Left colon (tissue), 2 donors: ENCODE measurements at regions not wholly inside any gene's neighbourhood (a gene's known extent, or its start where the extent isn't known, plus 50 kb on each side); places are given as distances from the start of the nearest gene placed in this dataset.
"Not testable (repeated sequence)": the region's sequence is repeated elsewhere in the genome, so short reads cannot be mapped to it uniquely, and the experiment has no call there.

Source experiments
- ATAC-seq: fragments of 200-7000 bp; cut with Tn5 transposase; one replicate; pipeline ENCODE4 v1.9.1; 2020; ENCODE audit warnings: mild to moderate bottlenecking, moderate library complexity
- DNase-seq, 2 donors: peaks; one replicate each; pipeline ENCODE4 v3.0.0-alpha.2; 2020
- intact Hi-C, 2 donors: fragments of 100-400 bp; cut with DNase I in 1 of 2; cut with micrococcal nuclease in 1 of 2; formaldehyde crosslinking; loops; one replicate each; pipeline versions ENCODE4 v1.11.2 to v1.14.0; 2022; cut with DNase I, micrococcal nuclease
- donor health status: DM: no; HTN: no; CAD: no.
- donor health status: DM: yes; HTN: yes; CAD: no.

- ATAC-seq (no peak), DNase-seq (no peak)
- intact Hi-C loops: no loop called here
Observed at GRCh38 chr4:124869961-124870495, 157.5 kb upstream of the ANKRD50 start.

GRCh38 chr4:124868495-124868894 lies 156.0 kb upstream of the ANKRD50 start:
- intact Hi-C loops: no loop called here
- DNase-seq: no peak
- no peak for ATAC-seq

DNA sequence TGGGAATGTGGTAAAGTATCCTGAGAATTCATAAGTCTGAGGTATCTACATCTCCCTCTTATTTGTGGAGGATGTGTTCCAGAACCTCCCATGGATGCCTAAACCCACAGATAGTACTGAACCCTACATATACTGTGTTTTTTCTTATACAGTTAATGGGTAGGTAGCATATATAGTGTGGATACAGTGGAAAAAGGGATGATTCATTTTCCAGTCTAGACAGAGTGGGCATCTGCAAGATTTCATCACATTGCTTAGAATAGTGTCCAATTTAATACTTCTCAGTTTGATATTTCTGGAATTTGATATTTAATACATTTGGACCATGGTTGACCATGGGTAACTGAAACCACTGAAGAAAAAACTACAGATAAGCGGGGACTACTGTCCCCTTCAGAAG lies 155.0 kb upstream of the ANKRD50 start:
- intact Hi-C loops: no loop called here
- ATAC-seq: no peak
- no peak for DNase-seq

- ATAC-seq (no peak), DNase-seq (no peak)
- intact Hi-C loops: no loop called here
Observed at GRCh38 chr4:124866301-124866700, 153.8 kb upstream of the ANKRD50 start.

DNA sequence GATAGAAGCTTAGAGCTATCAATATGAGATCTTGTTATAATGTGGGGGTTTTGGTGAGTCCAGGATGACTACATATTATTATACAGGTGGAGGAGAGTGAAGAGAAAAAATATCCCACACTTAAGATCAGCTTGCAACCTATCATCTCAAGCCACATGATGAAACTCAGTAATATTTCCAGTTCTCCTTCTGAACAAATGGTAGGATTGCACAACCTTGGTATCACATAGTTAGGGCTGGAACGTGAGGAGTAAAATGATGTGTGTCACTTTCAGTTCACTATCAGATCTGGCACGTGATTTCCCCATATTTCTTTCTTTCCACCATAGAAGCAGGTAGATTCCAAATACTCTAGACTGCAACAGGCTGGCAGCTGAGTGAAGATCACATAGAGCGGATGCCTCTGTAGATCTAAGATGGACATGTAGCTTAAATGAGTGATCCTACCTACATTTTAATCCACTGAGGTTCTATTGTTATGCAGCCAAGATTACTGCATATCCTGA lies 150.6 kb upstream of the ANKRD50 start:
- intact Hi-C loops: no loop called here
- DNase-seq: no peak
- no peak for ATAC-seq

DNA sequence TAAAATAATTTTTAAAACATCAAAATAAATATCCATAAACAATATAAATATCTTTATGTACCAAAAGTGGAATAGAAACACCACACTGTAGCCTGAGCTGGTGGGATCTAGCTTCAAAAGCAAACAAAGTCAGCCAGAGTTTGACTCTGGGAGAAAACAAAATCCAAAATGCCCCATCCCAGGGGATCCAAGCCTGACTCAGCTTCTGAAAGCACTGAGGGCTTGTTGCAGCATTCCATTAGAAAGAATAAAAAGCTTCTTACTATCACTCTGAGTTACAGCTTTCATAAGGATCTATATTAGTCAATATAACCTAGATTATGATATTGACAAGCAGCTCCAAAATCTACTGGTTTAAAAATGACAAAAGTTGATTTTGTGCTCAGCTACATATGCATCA lies 149.7 kb upstream of the ANKRD50 start:
- ATAC-seq (no peak), DNase-seq (no peak)
- intact Hi-C loops: no loop called here

GRCh38 chr4:124861761-124862160 lies 149.2 kb upstream of the ANKRD50 start:
- DNase-seq (no peak), ATAC-seq (no peak)
- intact Hi-C loops: no loop called here

DNA sequence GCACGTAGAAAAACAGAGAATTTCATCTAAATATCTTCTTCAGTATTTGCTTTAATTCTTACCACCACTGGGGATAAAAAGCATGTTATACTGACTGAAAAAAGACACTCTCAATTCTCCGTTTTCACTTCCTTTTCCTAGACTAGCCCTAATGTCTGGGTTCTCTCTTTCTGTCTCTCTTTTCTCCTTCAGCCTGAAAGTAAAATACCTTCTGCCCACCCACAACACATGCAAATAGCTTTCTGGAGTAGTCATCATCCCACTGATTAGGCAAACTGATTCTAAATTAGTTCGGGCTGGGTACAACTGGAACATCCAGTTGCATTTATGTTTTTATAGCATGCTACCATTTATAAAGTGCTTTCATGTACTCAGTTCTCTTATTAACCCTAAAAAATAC lies 142.4 kb upstream of the ANKRD50 start:
- no peak for ATAC-seq
- intact Hi-C loops: no loop called here
- DNase-seq: no peak

DNA sequence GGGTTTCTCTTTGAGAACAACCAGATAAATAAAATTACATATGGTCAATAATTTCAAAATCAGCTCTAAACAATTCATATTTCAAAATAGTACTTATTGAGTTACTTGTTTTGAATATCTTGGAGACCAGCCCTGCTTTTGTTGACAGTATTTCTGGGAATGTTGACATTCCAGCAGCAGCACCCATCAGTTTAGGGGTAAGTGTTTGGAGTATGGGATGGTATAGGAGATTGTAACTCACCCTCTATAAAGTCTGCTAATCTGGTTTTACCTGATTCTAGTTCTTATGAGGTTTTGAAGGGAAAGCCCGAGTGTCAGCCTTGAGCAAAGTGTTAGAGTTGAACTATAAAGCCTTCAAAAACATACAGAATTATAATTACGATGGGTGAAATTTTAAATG lies 139.2 kb upstream of the ANKRD50 start:
- ATAC-seq (no peak), DNase-seq (no peak)
- intact Hi-C loops: no loop called here

- intact Hi-C loops: no loop called here
- no peak for DNase-seq
- ATAC-seq: no peak
Observed at GRCh38 chr4:124846306-124846705, 133.8 kb upstream of the ANKRD50 start.

GRCh38 chr4:124839786-124840390 lies 127.4 kb upstream of the ANKRD50 start:
- intact Hi-C loops: no loop called here
- no peak for DNase-seq
- ATAC-seq: no peak

- ATAC-seq (no peak), DNase-seq (no peak)
- intact Hi-C loops: no loop called here
Observed at GRCh38 chr4:124833831-124834505, 121.4 kb upstream of the ANKRD50 start.

DNA sequence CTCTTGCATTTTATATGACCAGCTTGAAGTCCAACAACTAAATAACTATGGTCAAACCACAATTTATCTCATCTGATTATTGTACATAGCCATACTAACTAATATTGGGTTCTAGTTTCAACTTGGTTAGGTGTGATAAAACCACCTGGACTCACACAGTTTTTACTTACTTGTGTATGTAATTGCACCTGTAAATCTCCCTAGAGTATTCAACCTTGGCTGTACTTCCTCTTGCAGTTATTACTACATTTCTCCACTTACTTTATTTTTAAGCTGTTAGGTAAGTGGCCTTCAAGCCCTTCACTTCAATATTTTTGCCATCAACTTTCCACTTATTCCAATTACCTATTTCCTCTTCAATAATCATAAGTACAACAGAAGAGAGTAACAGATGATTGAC lies 115.8 kb upstream of the ANKRD50 start:
- intact Hi-C loops: no loop called here
- no peak for ATAC-seq
- DNase-seq: no peak

- intact Hi-C loops: no loop called here
- ATAC-seq (no peak), DNase-seq (no peak)
Observed at GRCh38 chr4:124817531-124817930, 105.0 kb upstream of the ANKRD50 start.

DNA sequence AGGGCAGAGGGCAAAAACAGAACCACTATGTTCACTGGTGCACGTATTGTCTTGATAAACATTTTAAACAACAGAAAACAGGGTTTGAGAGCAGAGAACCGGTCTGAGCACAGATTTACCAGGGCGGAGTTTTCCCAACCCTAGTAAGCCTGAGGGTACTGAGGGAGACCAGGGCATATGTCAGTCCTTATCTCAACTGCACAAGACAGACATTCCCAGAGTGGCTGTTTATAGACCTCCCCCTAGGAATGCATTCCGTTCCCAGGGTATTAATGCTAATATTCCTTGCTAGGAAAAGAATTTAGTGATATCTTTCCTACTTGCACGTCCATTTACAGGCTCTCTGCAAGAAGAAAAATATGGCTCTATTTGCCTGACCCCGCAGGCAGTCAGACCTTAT lies 99.7 kb upstream of the ANKRD50 start:
- intact Hi-C loops, DNase-seq, ATAC-seq: not testable (repeated sequence)

- no peak for ATAC-seq
- DNase-seq: no peak
- intact Hi-C loops: no loop called here
Observed at GRCh38 chr4:124810827-124811226, 98.3 kb upstream of the ANKRD50 start.

- ATAC-seq (no peak), DNase-seq (no peak)
- intact Hi-C loops: no loop called here
Observed at GRCh38 chr4:124807421-124807820, 94.9 kb upstream of the ANKRD50 start.

DNA sequence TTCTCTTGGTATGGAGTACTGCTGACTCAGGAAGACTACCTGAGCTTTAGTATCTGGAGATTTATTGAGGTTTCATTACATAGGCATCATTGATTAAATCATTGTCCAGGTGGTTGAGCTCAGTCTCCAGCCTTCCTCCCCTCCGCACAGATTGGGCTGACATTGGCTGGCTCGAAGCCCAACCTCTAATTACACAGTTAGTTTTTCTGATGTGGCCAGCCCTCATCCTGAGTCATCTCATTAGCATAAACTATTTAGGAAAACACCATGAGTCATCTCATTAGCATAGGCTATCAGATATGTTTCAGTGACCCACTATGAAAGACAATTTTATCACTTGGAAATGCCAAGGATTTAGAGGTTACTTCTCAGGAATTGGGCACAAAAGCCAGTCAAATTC lies 93.9 kb upstream of the ANKRD50 start:
- ATAC-seq (no peak), DNase-seq (no peak)
- intact Hi-C loops: no loop called here

GRCh38 chr4:124804584-124804983 lies 92.1 kb upstream of the ANKRD50 start:
- intact Hi-C loops: no loop called here
- DNase-seq: no peak
- ATAC-seq: no peak

- intact Hi-C loops: no loop called here
- ATAC-seq (no peak), DNase-seq (no peak)
Observed at GRCh38 chr4:124804041-124804440, 91.5 kb upstream of the ANKRD50 start.

DNA sequence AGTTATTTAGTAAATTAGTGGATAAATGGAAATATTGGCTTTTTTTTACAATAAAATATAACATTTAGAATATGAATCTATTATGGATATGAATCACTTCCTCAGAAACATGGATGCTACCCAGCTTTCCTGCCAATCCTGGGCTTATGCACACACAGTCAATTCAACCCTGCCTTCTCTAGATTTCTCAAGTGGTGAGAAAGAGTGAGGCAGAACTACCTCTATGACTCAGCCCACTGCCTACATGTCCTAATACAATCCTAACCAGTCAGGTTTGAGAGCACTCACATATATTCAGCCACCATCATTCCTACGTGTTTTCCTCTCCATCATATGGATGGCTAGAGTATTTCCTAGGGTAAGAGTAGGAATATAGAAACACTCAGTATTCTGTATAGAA lies 91.1 kb upstream of the ANKRD50 start:
- DNase-seq (no peak), ATAC-seq (no peak)
- intact Hi-C loops: no loop called here
